ENCODE measurements at regions not wholly inside any gene's neighbourhood (a gene's known extent, or its start where the extent isn't known, plus 50 kb on each side); places are given as distances from the start of the nearest gene placed in this dataset.

GRCh38 chr11:19345519-19345847 lies 104.7 kb upstream of the E2F8 start:
- TF ChIP-seq EZH2 (IDR thresholded peaks at IDR 0.05; ENCODE audit: borderline replicate concordance), result peak; percentile 68
- TF ChIP-seq, protein P1, sequence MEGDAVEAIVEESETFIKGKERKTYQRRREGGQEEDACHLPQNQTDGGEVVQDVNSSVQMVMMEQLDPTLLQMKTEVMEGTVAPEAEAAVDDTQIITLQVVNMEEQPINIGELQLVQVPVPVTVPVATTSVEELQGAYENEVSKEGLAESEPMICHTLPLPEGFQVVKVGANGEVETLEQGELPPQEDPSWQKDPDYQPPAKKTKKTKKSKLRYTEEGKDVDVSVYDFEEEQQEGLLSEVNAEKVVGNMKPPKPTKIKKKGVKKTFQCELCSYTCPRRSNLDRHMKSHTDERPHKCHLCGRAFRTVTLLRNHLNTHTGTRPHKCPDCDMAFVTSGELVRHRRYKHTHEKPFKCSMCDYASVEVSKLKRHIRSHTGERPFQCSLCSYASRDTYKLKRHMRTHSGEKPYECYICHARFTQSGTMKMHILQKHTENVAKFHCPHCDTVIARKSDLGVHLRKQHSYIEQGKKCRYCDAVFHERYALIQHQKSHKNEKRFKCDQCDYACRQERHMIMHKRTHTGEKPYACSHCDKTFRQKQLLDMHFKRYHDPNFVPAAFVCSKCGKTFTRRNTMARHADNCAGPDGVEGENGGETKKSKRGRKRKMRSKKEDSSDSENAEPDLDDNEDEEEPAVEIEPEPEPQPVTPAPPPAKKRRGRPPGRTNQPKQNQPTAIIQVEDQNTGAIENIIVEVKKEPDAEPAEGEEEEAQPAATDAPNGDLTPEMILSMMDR (IDR thresholded peaks at IDR 0.05; ENCODE audit: poor library complexity), result no peak
